Fibroblast of lung (primary cell): ENCODE measurements at regions not wholly inside any gene's neighbourhood (a gene's known extent, or its start where the extent isn't known, plus 50 kb on each side); places are given as distances from the start of the nearest gene placed in this dataset.

Experiments
- DNase-seq, 2 donors: peaks; one replicate each; pipeline versions ENCODE4 v3.0.0 to v3.0.0-alpha.2; 2010; ENCODE audit warnings: low read depth in 2 of 2
- H2AFZ ChIP-seq: 2 replicates; pipeline ENCODE4 v1.5.1; 2012; ENCODE audit warnings: low read length, control low read depth, inconsistent platforms
- H3K27ac ChIP-seq: 2 replicates; pipeline ENCODE4 v1.5.1; 2011; ENCODE audit warnings: low read length, control low read depth; ENCODE audit not compliant: insufficient read depth
- H3K27me3 ChIP-seq: 2 replicates; pipeline ENCODE4 v1.5.1; 2011; ENCODE audit warnings: mild to moderate bottlenecking, low read length; ENCODE audit not compliant: control insufficient read depth, insufficient read depth
- H3K36me3 ChIP-seq: 2 replicates; pipeline ENCODE4 v1.5.1; 2011; ENCODE audit warnings: low read length; ENCODE audit not compliant: control insufficient read depth, insufficient read depth
- H3K4me1 ChIP-seq: 2 replicates; pipeline ENCODE4 v1.5.1; 2011; ENCODE audit warnings: low read length; ENCODE audit not compliant: control insufficient read depth, insufficient read depth; ENCODE audit errors: extremely low read depth
- H3K4me2 ChIP-seq: 2 replicates; pipeline ENCODE4 v1.5.1; 2011; ENCODE audit warnings: low read length, control low read depth; ENCODE audit not compliant: insufficient read depth; ENCODE audit errors: extremely low read depth
- H3K4me3 ChIP-seq, 4 experiments: fragments of 200-600 bp in 1 of 4; sonication (generic) in 1 of 4; replicated peaks in 1 of 4; 2 replicates each; pipeline ENCODE4 v1.5.1; 2011 to 2016; ENCODE audit warnings: low read length in 4 of 4, low read depth in 3 of 4, mild to moderate bottlenecking in 3 of 4, control low read depth in 2 of 4, inconsistent platforms in 1 of 4, mixed read lengths in 1 of 4; ENCODE audit not compliant: insufficient read depth in 1 of 4; ENCODE audit errors: control extremely low read depth in 1 of 4
- H3K79me2 ChIP-seq: 2 replicates; pipeline ENCODE4 v1.5.1; 2012; ENCODE audit warnings: mild to moderate bottlenecking, low read length, inconsistent platforms; ENCODE audit not compliant: control insufficient read depth, insufficient read depth
- H3K9ac ChIP-seq: 2 replicates; pipeline ENCODE4 v1.5.1; 2011; ENCODE audit warnings: mild to moderate bottlenecking, low read length, control low read depth; ENCODE audit not compliant: insufficient read depth
- H3K9me3 ChIP-seq: 2 replicates; pipeline ENCODE4 v1.5.1; 2012; ENCODE audit warnings: low read depth, low read length; ENCODE audit not compliant: control insufficient read depth, insufficient read depth
- H4K20me1 ChIP-seq: 2 replicates; pipeline ENCODE4 v1.5.1; 2011; ENCODE audit warnings: low read length; ENCODE audit not compliant: control insufficient read depth, insufficient read depth; ENCODE audit errors: extremely low read depth
- CTCF ChIP-seq, 2 donors: IDR thresholded peaks in 1 of 2; conservative IDR thresholded peaks in 1 of 2; 1 replicate in 1 of 2; 2 replicates in 1 of 2; pipeline ENCODE4 v1.5.1; 2011 to 2012; ENCODE audit warnings: low read length in 2 of 2, control low read depth in 1 of 2, inconsistent platforms in 1 of 2, low read depth in 1 of 2, mild to moderate bottlenecking in 1 of 2
- EZH2 ChIP-seq: IDR thresholded peaks from 2 replicates; pipeline ENCODE4 v1.5.1; 2012; ENCODE audit warnings: low read length, control low read depth, mild to moderate bottlenecking; ENCODE audit errors: missing control alignments

DNA sequence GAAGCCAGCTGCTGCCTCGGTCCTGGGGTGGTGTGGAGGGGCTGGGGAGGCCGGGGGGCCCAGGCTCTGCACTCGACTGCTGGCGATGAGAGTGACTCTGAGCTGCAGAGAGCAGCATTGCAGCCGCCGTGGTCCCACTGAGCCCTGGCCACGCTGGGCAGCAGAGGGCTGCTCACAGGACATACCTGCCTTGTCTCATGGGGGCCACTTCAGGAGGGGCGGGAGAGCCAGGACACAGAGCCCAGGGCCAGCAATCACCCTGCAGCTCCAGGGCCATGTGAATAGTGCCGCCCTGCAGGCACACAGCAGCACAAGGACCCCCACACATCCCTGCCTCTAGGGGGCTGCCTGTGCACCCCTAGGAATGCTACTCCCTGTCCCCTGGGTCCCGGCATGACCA is 147.0 kb downstream of the CRYBB2 start:
- no peak overlapping the region for H2AFZ ChIP-seq
- TF ChIP-seq EZH2 (no peak), CTCF (conservative IDR thresholded peaks at IDR 0.05 in 1 of 2, IDR thresholded peaks at IDR 0.05 in 1 of 2; ENCODE audit: low read depth in 1 of 2, low read length in 2 of 2) (no peak)
- no peaks in the 10 kb centered on the region for H3K4me1 ChIP-seq
- DNase-seq, result no peak
- no peaks in the 10 kb centered on the region for H3K36me3 ChIP-seq
- H3K4me2 ChIP-seq, result no peak overlapping the region
- H3K27me3 ChIP-seq, result no peaks in the 10 kb centered on the region
- no peak overlapping the region for H3K4me3 ChIP-seq
- H3K27ac ChIP-seq, result no peak overlapping the region
- no peaks in the 10 kb centered on the region for H3K9me3 ChIP-seq
- H4K20me1 ChIP-seq, result no peaks in the 10 kb centered on the region
- H3K79me2 ChIP-seq, result no peaks in the 10 kb centered on the region
- H3K9ac ChIP-seq, result no peak overlapping the region

- Histone ChIP-seq H2AFZ (no peak overlapping the region), H3K9ac (no peak overlapping the region), H3K36me3 (no peaks in the 10 kb centered on the region), H3K4me1 (no peaks in the 10 kb centered on the region), H3K9me3 (no peaks in the 10 kb centered on the region), H3K4me3 (no peak overlapping the region), H3K4me2 (no peak overlapping the region), H3K79me2 (no peaks in the 10 kb centered on the region), H4K20me1 (no peaks in the 10 kb centered on the region), H3K27me3 (no peaks in the 10 kb centered on the region), H3K27ac (no peak overlapping the region)
- TF ChIP-seq EZH2, result no peak
- TF ChIP-seq CTCF (conservative IDR thresholded peaks at IDR 0.05 in 1 of 2, IDR thresholded peaks at IDR 0.05 in 1 of 2; ENCODE audit: low read depth in 1 of 2, low read length in 2 of 2), result no peak
- DNase-seq, result peak in 1 of 2 donors; percentile 10
These were observed 147.5 kb downstream of the CRYBB2 start for GRCh38 chr22:25366876-25367466.

DNA sequence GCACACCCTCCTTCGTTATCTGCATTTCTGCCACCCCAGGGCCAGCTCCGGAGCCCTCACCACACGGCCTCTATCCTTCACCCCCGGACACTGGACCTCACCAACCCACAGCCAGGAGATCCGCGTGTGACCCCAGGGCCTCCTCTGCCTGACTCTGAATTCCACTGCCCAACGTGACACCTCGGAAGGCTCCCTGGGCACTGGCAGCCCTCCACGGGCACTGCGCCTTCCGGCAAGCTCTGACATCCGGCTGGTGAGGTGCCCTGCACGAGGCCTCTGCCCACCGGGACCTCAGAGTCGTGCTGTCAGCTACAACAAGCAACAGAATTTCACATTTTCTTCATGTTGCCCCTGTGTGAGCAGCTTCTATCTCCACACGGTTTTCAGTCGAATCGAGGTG is 148.3 kb downstream of the CRYBB2 start:
- Histone ChIP-seq H3K36me3 (no peaks in the 10 kb centered on the region), H3K4me2 (no peak overlapping the region), H4K20me1 (no peaks in the 10 kb centered on the region), H3K27me3 (no peaks in the 10 kb centered on the region), H3K27ac (no peak overlapping the region), H3K4me3 (no peak overlapping the region), H3K9ac (no peak overlapping the region), H3K9me3 (no peaks in the 10 kb centered on the region), H3K79me2 (no peaks in the 10 kb centered on the region), H3K4me1 (no peaks in the 10 kb centered on the region), H2AFZ (no peak overlapping the region)
- no peak for DNase-seq
- TF ChIP-seq EZH2 (no peak), CTCF (conservative IDR thresholded peaks at IDR 0.05 in 1 of 2, IDR thresholded peaks at IDR 0.05 in 1 of 2; ENCODE audit: low read depth in 1 of 2, low read length in 2 of 2) (no peak)
